SK-N-SH (cell line): ENCODE measurements at regions not wholly inside any gene's neighbourhood (a gene's known extent, or its start where the extent isn't known, plus 50 kb on each side); places are given as distances from the start of the nearest gene placed in this dataset.

Experiments used
- NFIC ChIP-seq: IDR thresholded peaks from 2 replicates; pipeline ENCODE4 v1.4.0; 2012; ENCODE audit warnings: borderline replicate concordance
- small RNA-seq, 7 experiments: library from RNA; depleted of rRNA; stranded (forward); fragments of <200 nt; gene quantifications; one replicate each; pipeline ENCODE3, GENCODE V24; 2012
- TF ChIP-seq, protein P1 (sequence below): fragments of 150-350 bp; IDR thresholded peaks from 2 replicates; pipeline ENCODE4 v1.6.1; 2016; ENCODE audit warnings: mild to moderate bottlenecking, low read depth, low read length
- TF ChIP-seq, protein P2 (sequence below): IDR thresholded peaks from 2 replicates; pipeline ENCODE4; 2012

DNA sequence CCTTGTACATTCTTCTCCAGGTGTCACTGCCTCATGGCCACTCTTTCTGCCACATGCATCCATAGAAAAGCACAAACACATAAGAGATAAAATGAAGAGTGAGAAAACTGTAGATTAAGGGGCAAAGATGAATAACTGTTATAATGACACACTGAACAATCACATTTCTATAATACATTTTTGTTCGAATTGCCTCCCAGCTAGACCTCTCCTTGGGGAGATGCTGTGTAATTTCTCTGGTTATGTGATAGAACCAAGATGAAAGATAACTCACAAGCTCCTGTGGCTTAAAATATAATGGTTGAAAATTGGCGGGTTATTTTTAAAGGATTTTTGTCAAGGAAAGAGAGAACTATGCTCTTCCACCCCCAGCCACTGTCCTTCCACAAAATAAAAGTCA is 60.2 kb upstream of the STEAP1 start (continued):
- TF ChIP-seq, protein P1, sequence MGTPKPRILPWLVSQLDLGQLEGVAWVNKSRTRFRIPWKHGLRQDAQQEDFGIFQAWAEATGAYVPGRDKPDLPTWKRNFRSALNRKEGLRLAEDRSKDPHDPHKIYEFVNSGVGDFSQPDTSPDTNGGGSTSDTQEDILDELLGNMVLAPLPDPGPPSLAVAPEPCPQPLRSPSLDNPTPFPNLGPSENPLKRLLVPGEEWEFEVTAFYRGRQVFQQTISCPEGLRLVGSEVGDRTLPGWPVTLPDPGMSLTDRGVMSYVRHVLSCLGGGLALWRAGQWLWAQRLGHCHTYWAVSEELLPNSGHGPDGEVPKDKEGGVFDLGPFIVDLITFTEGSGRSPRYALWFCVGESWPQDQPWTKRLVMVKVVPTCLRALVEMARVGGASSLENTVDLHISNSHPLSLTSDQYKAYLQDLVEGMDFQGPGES: no peak
- no peak for TF ChIP-seq NFIC
- TF ChIP-seq, protein P2, sequence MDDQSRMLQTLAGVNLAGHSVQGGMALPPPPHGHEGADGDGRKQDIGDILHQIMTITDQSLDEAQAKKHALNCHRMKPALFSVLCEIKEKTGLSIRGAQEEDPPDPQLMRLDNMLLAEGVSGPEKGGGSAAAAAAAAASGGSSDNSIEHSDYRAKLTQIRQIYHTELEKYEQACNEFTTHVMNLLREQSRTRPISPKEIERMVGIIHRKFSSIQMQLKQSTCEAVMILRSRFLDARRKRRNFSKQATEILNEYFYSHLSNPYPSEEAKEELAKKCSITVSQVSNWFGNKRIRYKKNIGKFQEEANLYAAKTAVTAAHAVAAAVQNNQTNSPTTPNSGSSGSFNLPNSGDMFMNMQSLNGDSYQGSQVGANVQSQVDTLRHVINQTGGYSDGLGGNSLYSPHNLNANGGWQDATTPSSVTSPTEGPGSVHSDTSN: no peak

Small RNAs in the stretch of these regions (small RNA-seq; reads per million reads assigned to genes)
- 0 to 14.7 (median 0) reads per million in 7 experiments for gene RNU6-274P
